AG09309 (cell line): ENCODE measurements at regions not wholly inside any gene's neighbourhood (a gene's known extent, or its start where the extent isn't known, plus 50 kb on each side); places are given as distances from the start of the nearest gene placed in this dataset.

Source experiments
- DNase-seq: peaks from one replicate; pipeline ENCODE4 v3.0.0-alpha.2; 2010; ENCODE audit warnings: low read depth
- H3K4me3 ChIP-seq: 2 replicates; pipeline ENCODE4 v1.5.1; 2011; ENCODE audit warnings: mild to moderate bottlenecking, low read depth, low read length, moderate library complexity; ENCODE audit not compliant: control insufficient read depth
- TF ChIP-seq, protein P1 (sequence below): IDR thresholded peaks from 2 replicates; pipeline ENCODE4 v1.5.1; 2011; ENCODE audit warnings: mild to moderate bottlenecking, low read depth, low read length, inconsistent platforms; ENCODE audit not compliant: insufficient read depth, control insufficient read depth; ENCODE audit errors: missing control alignments

DNA sequence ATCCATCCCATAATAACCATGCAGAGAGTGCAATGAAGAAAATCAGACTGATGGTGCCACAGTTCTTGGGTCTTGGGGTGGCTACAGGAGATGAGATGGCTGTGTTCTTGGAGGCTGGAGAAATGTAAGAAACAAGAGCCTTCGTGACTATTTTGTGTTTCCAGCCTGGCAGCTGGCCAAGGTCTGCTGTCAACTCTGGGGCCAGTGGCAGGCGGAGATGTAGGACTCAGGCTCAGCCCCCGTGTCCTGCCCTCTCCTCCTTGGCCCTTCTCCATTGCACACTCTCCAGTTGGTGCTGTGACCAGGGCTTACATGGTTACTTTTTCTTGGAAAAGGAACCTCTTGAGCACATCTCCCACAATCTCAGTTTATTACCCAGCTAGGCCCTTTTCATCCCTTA lies 235.4 kb downstream of the DMRT2 start:
- TF ChIP-seq, protein P1, sequence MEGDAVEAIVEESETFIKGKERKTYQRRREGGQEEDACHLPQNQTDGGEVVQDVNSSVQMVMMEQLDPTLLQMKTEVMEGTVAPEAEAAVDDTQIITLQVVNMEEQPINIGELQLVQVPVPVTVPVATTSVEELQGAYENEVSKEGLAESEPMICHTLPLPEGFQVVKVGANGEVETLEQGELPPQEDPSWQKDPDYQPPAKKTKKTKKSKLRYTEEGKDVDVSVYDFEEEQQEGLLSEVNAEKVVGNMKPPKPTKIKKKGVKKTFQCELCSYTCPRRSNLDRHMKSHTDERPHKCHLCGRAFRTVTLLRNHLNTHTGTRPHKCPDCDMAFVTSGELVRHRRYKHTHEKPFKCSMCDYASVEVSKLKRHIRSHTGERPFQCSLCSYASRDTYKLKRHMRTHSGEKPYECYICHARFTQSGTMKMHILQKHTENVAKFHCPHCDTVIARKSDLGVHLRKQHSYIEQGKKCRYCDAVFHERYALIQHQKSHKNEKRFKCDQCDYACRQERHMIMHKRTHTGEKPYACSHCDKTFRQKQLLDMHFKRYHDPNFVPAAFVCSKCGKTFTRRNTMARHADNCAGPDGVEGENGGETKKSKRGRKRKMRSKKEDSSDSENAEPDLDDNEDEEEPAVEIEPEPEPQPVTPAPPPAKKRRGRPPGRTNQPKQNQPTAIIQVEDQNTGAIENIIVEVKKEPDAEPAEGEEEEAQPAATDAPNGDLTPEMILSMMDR: no peak
- no peak for DNase-seq
- no peak overlapping the region for H3K4me3 ChIP-seq

DNA sequence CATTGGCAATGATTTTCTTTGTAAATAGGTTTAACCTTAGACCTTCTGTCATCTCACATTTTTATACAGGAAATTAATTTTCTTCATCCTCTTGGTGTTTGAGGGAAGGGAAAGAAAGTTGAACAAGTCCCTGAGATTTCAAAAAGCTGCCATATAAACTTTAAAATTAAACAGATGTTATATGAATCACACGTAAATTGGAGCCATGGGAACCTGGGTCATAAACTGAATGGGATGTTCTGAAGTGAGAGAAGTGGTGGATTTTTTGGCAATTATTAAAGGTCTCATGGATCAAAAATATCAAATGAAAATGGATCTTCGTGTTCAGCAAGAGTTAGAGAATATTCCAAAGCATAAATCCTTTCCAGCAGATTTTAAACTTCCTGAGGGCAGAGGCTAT lies 242.2 kb downstream of the DMRT2 start:
- TF ChIP-seq, protein P1: no peak
- no peak for DNase-seq
- H3K4me3 ChIP-seq: no peak overlapping the region

DNA sequence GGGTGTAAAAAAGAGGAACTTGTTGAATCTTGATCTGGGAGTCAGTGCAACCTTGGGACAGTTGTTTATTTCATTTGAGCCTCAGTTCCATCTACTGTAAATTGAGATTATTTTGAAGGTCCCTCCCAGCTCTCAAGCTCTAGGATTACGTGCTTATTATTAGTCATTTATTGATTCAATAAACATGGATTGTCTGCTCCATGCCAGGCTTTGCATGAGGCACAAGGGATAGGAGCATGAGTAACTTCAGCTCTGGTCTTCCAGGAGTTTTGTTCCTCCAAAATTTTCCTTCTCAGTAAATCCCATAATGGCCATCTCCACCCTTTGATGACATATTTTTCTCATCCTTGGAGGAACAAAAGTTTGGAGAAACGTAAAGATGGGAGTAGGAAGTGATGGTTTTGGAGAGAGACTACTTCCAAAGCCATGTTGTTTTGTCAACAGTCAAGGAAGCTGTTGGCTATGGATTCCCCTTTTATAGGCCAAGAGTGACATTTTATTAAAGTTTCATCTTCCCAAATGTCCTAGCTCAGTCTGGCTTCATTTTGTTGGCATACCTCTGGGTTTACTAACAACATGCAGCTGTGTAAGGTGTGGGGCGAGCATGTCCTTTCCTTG lies 244.6 kb downstream of the DMRT2 start:
- TF ChIP-seq, protein P1: no peak
- DNase-seq: no peak
- H3K4me3 ChIP-seq: no peak overlapping the region

DNA sequence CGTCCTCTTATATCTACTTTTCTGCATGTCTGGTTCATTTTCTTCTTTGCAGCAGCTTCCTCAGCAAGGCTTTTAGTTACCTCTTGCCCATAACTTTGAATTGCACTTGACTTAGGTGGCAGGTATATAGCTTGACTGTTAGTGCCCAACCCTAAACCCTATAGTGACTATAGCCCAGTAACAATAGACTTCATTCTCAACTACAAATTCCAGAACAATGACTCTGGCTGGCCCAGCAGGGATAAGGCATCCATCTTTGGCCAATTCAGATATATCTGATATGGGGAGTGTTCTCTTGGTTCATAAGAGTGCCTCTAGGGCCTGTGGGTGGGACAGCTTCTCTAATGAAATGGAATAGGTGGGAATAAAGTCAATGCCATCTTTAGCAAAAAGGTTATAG lies 246.2 kb downstream of the DMRT2 start:
- DNase-seq: no peak
- no peak overlapping the region for H3K4me3 ChIP-seq
- TF ChIP-seq, protein P1: no peak

DNA sequence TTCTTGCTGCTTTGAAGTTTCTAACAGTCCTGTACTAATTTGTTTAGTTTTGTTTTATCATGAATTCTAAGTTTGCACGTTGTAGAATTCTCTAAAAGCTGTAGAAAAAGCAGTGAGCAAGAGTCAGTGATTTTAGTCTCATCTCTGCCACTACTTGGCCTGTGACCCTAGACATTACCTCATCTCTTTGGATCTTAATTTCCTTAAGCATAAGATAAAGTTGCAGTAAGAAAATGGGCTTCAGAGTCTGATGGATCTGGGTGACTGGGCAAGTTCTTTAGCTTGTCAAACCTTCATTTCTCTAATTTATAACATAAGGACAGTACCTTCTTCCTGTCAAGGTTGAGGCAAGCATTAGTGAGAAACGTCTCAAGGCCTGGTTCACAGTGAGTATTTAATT lies 247.9 kb downstream of the DMRT2 start:
- DNase-seq: no peak
- H3K4me3 ChIP-seq: no peak overlapping the region
- TF ChIP-seq, protein P1: no peak

DNA sequence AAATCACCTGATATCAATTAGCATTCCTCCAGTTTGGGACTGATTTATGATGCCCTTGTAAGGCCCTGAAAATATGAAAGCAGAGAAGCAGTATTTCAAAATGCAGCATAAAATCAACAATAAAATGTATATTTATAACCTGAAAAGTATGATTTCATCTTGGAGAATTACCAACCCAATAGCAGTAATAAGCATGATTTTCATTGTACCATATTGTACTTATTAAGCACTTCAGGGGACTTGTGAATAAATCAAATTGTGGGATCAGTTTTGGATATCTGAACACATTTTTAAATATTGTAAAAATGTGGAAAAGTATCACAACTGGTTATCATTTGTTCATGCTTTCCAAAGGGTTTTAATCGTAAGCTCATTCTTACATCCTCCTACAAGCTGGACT lies 250.8 kb downstream of the DMRT2 start:
- TF ChIP-seq, protein P1: no peak

DNA sequence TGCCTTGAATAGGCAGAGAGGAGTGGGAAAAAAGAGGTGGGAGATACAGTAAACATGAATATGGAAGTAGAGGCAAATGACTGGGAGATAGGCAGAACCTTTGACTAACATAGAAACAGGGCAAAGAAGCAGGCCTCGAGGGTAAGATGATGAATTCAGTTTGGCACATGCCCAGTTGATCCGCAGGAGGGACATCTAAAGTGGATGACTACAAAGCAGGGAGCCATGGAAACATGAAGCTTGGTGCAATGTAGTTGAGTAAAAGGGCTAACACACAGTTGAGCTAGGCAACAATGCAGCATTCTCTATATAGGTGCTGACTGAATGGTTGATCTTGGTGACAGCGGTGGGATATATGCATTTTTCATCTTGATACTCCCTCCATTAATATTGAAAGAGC lies 253.8 kb downstream of the DMRT2 start:
- DNase-seq: no peak
- no peak overlapping the region for H3K4me3 ChIP-seq
- TF ChIP-seq, protein P1: no peak

More for the DNA sequence above, 250.8 kb downstream of the DMRT2 start:
- no peak overlapping the region for H3K4me3 ChIP-seq
- no peak for DNase-seq
